H1 (cell line): ENCODE measurements at regions not wholly inside any gene's neighbourhood (a gene's known extent, or its start where the extent isn't known, plus 50 kb on each side); places are given as distances from the start of the nearest gene placed in this dataset.

ENCODE experiments used
- CTCF ChIA-PET: fragments of 300-600 bp; sonication (Branson Sonifier 250); formaldehyde crosslinking; loops from one replicate; lab custom pipeline; 2021; ENCODE audit not compliant: partially characterized antibody; lab: Charles Lee
- POLR2A ChIA-PET: fragments of 300-600 bp; sonication (Branson Sonifier 250); formaldehyde crosslinking; loops from one replicate; lab custom pipeline; 2021; ENCODE audit warnings: inconsistent platforms; ENCODE audit not compliant: partially characterized antibody; lab: Charles Lee
- DNase-seq, 2 experiments: peaks; one replicate each; pipeline versions ENCODE4 v3.0.0 to v3.0.0-alpha.2; 2010 to 2022; ENCODE audit warnings: low spot score in 2 of 2, low read depth in 1 of 2, mixed read lengths in 1 of 2
- FAIRE-seq: peaks from 2 replicates; lab custom pipeline; 2011; peaks lifted over from hg19 to GRCh38; lab: Jason Lieb, UNC
- H2AFZ ChIP-seq: 2 replicates; pipeline ENCODE4 v1.8.1; 2012; ENCODE audit warnings: low read length, inconsistent platforms
- H2AK5ac ChIP-seq: 2 replicates; pipeline ENCODE4 v1.6.1; 2013; ENCODE audit warnings: low read depth, low read length
- H2BK120ac ChIP-seq: replicated peaks from 2 replicates; pipeline ENCODE3; 2013; ENCODE audit warnings: low read depth, low read length, inconsistent platforms
- H2BK12ac ChIP-seq: 2 replicates; pipeline ENCODE4 v1.6.1; 2013; ENCODE audit warnings: low read depth, low read length
- H2BK15ac ChIP-seq: 2 replicates; pipeline ENCODE4 v1.6.1; 2013; ENCODE audit warnings: low read length
- H2BK20ac ChIP-seq: 2 replicates; pipeline ENCODE4 v1.6.1; 2013; ENCODE audit warnings: low read length
- H2BK5ac ChIP-seq: 2 replicates; pipeline ENCODE4 v1.6.1; 2013; ENCODE audit warnings: low read depth, low read length
- H3K14ac ChIP-seq: 2 replicates; pipeline ENCODE4 v1.6.1; 2013; ENCODE audit warnings: inconsistent platforms; ENCODE audit not compliant: insufficient read length
- H3K18ac ChIP-seq: 2 replicates; pipeline ENCODE4 v1.6.1; 2013; ENCODE audit warnings: low read length; ENCODE audit errors: extremely low read depth
- H3K23ac ChIP-seq: 2 replicates; pipeline ENCODE4 v1.6.1; 2013; ENCODE audit warnings: inconsistent platforms; ENCODE audit not compliant: insufficient read length
- H3K23me2 ChIP-seq: 2 replicates; pipeline ENCODE4 v1.6.1; 2013; ENCODE audit warnings: low read depth, low read length
- H3K27ac ChIP-seq: 2 replicates; pipeline ENCODE4 v1.6.1; 2011; ENCODE audit warnings: low read depth, low read length, inconsistent platforms
- H3K27me3 ChIP-seq, 4 experiments: replicated peaks in 1 of 4; 1 replicate in 1 of 4; 2 replicates in 3 of 4; pipeline versions ENCODE4 v1.6.1 to v1.8.1; 2011 to 2013; ENCODE audit warnings: low read length in 3 of 4, mild to moderate bottlenecking in 3 of 4, inconsistent platforms in 2 of 4, mixed read lengths in 2 of 4, moderate library complexity in 1 of 4; ENCODE audit not compliant: control insufficient read depth in 3 of 4, insufficient read depth in 3 of 4; ENCODE audit errors: extremely low read depth in 1 of 4
- H3K36me3 ChIP-seq, 4 experiments: 2 replicates each; pipeline versions ENCODE4 v1.6.1 to v1.8.1; 2011 to 2013; ENCODE audit warnings: mild to moderate bottlenecking in 4 of 4, low read length in 3 of 4, moderate library complexity in 2 of 4, control low read depth in 1 of 4, inconsistent platforms in 1 of 4; ENCODE audit not compliant: insufficient read depth in 4 of 4, control insufficient read depth in 2 of 4
- H3K4ac ChIP-seq: replicated peaks from 2 replicates; pipeline ENCODE3; 2013; ENCODE audit warnings: low read length, low read depth, mixed read lengths, inconsistent platforms; ENCODE audit not compliant: insufficient read length
- H3K4me1 ChIP-seq, 4 experiments: replicated peaks in 1 of 4; 1 replicate in 1 of 4; 2 replicates in 3 of 4; pipeline versions ENCODE4 v1.6.1 to v1.8.1; 2011 to 2013; ENCODE audit warnings: low read length in 3 of 4, inconsistent platforms in 2 of 4, mixed read lengths in 1 of 4; ENCODE audit not compliant: insufficient read depth in 4 of 4, control insufficient read depth in 3 of 4
- H3K4me2 ChIP-seq, 2 experiments: 2 replicates each; pipeline versions ENCODE4 v1.6.1 to v1.8.1; 2011 to 2013; ENCODE audit warnings: low read depth in 2 of 2, low read length in 2 of 2, control low read depth in 1 of 2, inconsistent platforms in 1 of 2, mild to moderate bottlenecking in 1 of 2; ENCODE audit not compliant: insufficient read depth in 1 of 2
- H3K4me3 ChIP-seq, 4 experiments: fragments of 200-600, 300-600 bp in 1 of 4; sonication (generic), shearing (Covaris generic), sonication (Bioruptor Twin) in 1 of 4; 2 replicates each; pipeline versions ENCODE4 v1.5.1 to v1.8.1; 2011 to 2016; ENCODE audit warnings: low read length in 4 of 4, low read depth in 3 of 4, control low read depth in 2 of 4, inconsistent platforms in 2 of 4, mild to moderate bottlenecking in 2 of 4, mixed read lengths in 1 of 4, moderate library complexity in 1 of 4; ENCODE audit not compliant: insufficient read depth in 2 of 4; ENCODE audit errors: extremely low read depth in 1 of 4
- H3K56ac ChIP-seq: replicated peaks from 2 replicates; pipeline ENCODE3; 2013; ENCODE audit warnings: low read depth, mild to moderate bottlenecking, mixed read lengths, low read length, inconsistent platforms; ENCODE audit not compliant: insufficient read length
- H3K79me1 ChIP-seq: 2 replicates; pipeline ENCODE4 v1.6.1; 2013; ENCODE audit warnings: low read depth, low read length, control low read depth
- H3K79me2 ChIP-seq, 2 experiments: 2 replicates each; pipeline versions ENCODE4 v1.6.1 to v1.8.1; 2012 to 2013; ENCODE audit warnings: low read length in 2 of 2, mild to moderate bottlenecking in 2 of 2, inconsistent platforms in 1 of 2; ENCODE audit not compliant: insufficient read depth in 2 of 2, control insufficient read depth in 1 of 2
- H3K9ac ChIP-seq, 4 experiments: replicated peaks in 1 of 4; 1 replicate in 1 of 4; 2 replicates in 3 of 4; pipeline versions ENCODE4 v1.6.1 to v1.8.1; 2011 to 2013; ENCODE audit warnings: low read depth in 3 of 4, low read length in 3 of 4, control low read depth in 2 of 4, mild to moderate bottlenecking in 2 of 4, moderate library complexity in 2 of 4, inconsistent platforms in 1 of 4; ENCODE audit errors: extremely low read depth in 1 of 4
- H3K9me3 ChIP-seq, 2 experiments: 2 replicates each; pipeline versions ENCODE4 v1.6.1 to v1.8.1; 2012 to 2013; ENCODE audit warnings: mild to moderate bottlenecking in 2 of 2, moderate library complexity in 2 of 2, control low read depth in 1 of 2, inconsistent platforms in 1 of 2, low read depth in 1 of 2, low read length in 1 of 2, mixed read lengths in 1 of 2; ENCODE audit not compliant: insufficient read depth in 2 of 2
- H4K20me1 ChIP-seq, 2 experiments: replicated peaks in 1 of 2; 2 replicates each; pipeline versions ENCODE3 to v1.8.1; 2011 to 2013; ENCODE audit warnings: inconsistent platforms in 2 of 2, low read length in 2 of 2, mild to moderate bottlenecking in 1 of 2; ENCODE audit not compliant: insufficient read depth in 2 of 2, control insufficient read depth in 1 of 2
- H4K5ac ChIP-seq: 2 replicates; pipeline ENCODE4 v1.6.1; 2013; ENCODE audit warnings: low read length, low read depth, mixed read lengths, inconsistent platforms; ENCODE audit not compliant: insufficient read length
- H4K8ac ChIP-seq: 2 replicates; pipeline ENCODE4 v1.8.0; 2013; ENCODE audit warnings: mild to moderate bottlenecking, moderate library complexity, low read length, inconsistent platforms; ENCODE audit not compliant: insufficient read depth; ENCODE audit errors: extremely low read depth
- H4K91ac ChIP-seq: replicated peaks from 2 replicates; pipeline ENCODE3; 2013; ENCODE audit warnings: low read length, mixed read lengths, inconsistent platforms; ENCODE audit not compliant: insufficient read length
- BRCA1 ChIP-seq: IDR thresholded peaks from 2 replicates; pipeline ENCODE4 v1.6.1; 2012; ENCODE audit warnings: low read depth, low read length, improper control_type of control experiment
- CBX5 ChIP-seq: fragments of 300-800, 300-1000 bp; sonication (generic); IDR thresholded peaks from 2 replicates; pipeline ENCODE4 v1.7.1; 2016; ENCODE audit warnings: antibody characterized with exemption, low read length, low read depth
- CEBPB ChIP-seq: IDR thresholded peaks from 2 replicates; pipeline ENCODE4 v1.6.1; 2012; ENCODE audit warnings: low read depth, low read length
- CHD2 ChIP-seq: IDR thresholded peaks from 2 replicates; pipeline ENCODE4 v1.6.1; 2012; ENCODE audit warnings: low read length, improper control_type of control experiment
- EP300 ChIP-seq, 2 experiments: IDR thresholded peaks; 1 replicate in 1 of 2; 2 replicates in 1 of 2; pipeline ENCODE4 v1.6.1; 2011 to 2012; ENCODE audit warnings: low read depth in 2 of 2, low read length in 2 of 2, mild to moderate bottlenecking in 2 of 2, borderline replicate concordance in 1 of 2, inconsistent platforms in 1 of 2, moderate library complexity in 1 of 2
- JUN ChIP-seq: IDR thresholded peaks from 2 replicates; pipeline ENCODE4 v1.6.1; 2011; ENCODE audit warnings: low read depth, mild to moderate bottlenecking, improper control_type of control experiment, low read length
- JUND ChIP-seq: IDR thresholded peaks from 2 replicates; pipeline ENCODE4 v1.6.1; 2011; ENCODE audit warnings: mild to moderate bottlenecking, improper control_type of control experiment, low read length
- RAD21 ChIP-seq, 2 experiments: IDR thresholded peaks in 1 of 2; conservative IDR thresholded peaks in 1 of 2; 2 replicates each; pipeline ENCODE4 v1.6.1; 2011; ENCODE audit warnings: low read depth in 2 of 2, low read length in 2 of 2, improper control_type of control experiment in 1 of 2, inconsistent platforms in 1 of 2, mild to moderate bottlenecking in 1 of 2, moderate library complexity in 1 of 2
- SP2 ChIP-seq: IDR thresholded peaks from 2 replicates; pipeline ENCODE4 v1.6.1; 2012; ENCODE audit warnings: mild to moderate bottlenecking, low read length, inconsistent platforms
- WGBS, 2 experiments: shearing (Covaris generic) in 1 of 2; methylation state at CpG; one replicate each; pipeline versions ENCODE4 v1.1.6 to v1.1.7; 2013 to 2015; ENCODE audit warnings: low lambda C conversion rate in 2 of 2, mixed read lengths in 2 of 2, inconsistent platforms in 1 of 2, low coverage in 1 of 2, missing lambda C conversion rate in 1 of 2; ENCODE audit not compliant: insufficient replicate concordance in 2 of 2, insufficient coverage in 1 of 2, insufficient read length in 1 of 2; ENCODE audit errors: extremely low coverage in 1 of 2, missing lambda C conversion rate in 1 of 2; 5-methylcytosine and 5-hydroxymethylcytosine counted together
- TF ChIP-seq, protein P1 (sequence below): IDR thresholded peaks from 2 replicates; pipeline ENCODE4 v1.6.1; 2012; ENCODE audit warnings: low read length, inconsistent platforms
- TF ChIP-seq, protein P2 (sequence below): IDR thresholded peaks from 2 replicates; pipeline ENCODE4 v1.6.1; 2011; ENCODE audit warnings: low read depth, mild to moderate bottlenecking, low read length; ENCODE audit not compliant: insufficient read depth

DNA sequence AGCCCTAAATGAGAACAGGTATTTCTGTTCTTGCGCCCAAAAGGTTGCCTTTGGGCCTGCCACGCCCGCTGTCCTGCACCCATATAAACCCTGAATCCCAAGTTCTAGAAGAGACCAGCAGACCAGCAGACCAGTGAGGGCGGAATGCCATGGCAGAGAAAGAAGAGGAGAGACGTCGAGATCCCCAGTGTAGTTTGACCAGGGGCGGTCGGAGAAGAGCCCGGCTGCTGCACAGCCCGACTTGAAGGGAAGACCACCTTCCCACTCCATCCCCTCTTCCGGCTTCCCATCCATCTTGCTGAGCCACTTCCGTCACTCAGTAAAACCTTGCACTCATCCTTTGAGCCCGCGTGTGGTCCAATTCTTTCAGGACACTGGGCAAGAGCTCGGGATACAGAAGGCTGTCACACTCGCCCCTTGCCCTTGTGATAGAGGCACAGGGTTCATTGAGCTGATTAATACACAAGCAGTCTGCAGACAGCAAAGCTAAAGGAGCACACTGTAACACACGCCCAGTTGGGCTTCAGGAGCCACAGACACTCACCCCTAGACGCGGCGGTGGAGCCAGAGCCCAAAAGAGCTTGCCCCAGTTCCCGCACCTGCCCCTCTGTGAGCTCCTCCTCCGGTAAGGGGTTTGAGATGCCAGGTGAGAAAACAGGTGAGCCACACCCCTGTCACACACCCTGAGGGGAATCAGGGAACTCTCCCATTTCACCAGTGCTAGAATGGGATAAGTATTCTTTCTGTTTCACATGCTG is 230.8 kb downstream of the PCDH10 start:
- DNase-seq (no peak), FAIRE-seq (no peak)
- no peaks in the 10 kb centered on the region for H3K79me2 ChIP-seq
- WGBS, 2 experiments = 94% methylated on average over 17 of the region's 22 CpGs; no CpG with 5 or more reads in 1 of the 2 experiments
- ChIA-PET CTCF (interaction anchor here (1.2 kb wide), 1 partner anchor 233 kb away, joined by 4 read pairs; no protein-coding TSS in a partner anchor), POLR2A (no interaction called here)
- H3K4ac ChIP-seq = no peak overlapping the region
- no peak overlapping the region for H2BK12ac ChIP-seq
- no peak overlapping the region for H2BK120ac ChIP-seq
- no peak overlapping the region for H3K4me3 ChIP-seq
- H4K8ac ChIP-seq = no peak overlapping the region; the same call in 1 of the 2 replicates
- no peak overlapping the region for H2BK20ac ChIP-seq
- no peaks in the 10 kb centered on the region for H3K4me1 ChIP-seq
- H3K14ac ChIP-seq = no peak overlapping the region
- H3K9ac ChIP-seq = no peak overlapping the region
- H3K18ac ChIP-seq = no peak overlapping the region
- H4K91ac ChIP-seq = no peak overlapping the region
- no peak overlapping the region for H2AFZ ChIP-seq
- H3K56ac ChIP-seq = no peak overlapping the region
- no peaks in the 10 kb centered on the region for H3K23me2 ChIP-seq
- H2BK5ac ChIP-seq = no peak overlapping the region
- H2BK15ac ChIP-seq = no peak overlapping the region
- no peaks in the 10 kb centered on the region for H4K20me1 ChIP-seq
- 0 out of 4 replicates have a peak, but pooled peaks cover 0 to 2% of the 10 kb centered on the region in 2 experiments for H3K9me3 ChIP-seq
- H4K5ac ChIP-seq = no peak overlapping the region
- no peaks in the 10 kb centered on the region for H3K27me3 ChIP-seq
- H3K36me3 ChIP-seq = no peaks in the 10 kb centered on the region
- H3K27ac ChIP-seq = no peak overlapping the region
- no peaks in the 10 kb centered on the region for H3K79me1 ChIP-seq
- no peak overlapping the region for H2AK5ac ChIP-seq
- no peak overlapping the region for H3K23ac ChIP-seq
- H3K4me2 ChIP-seq = no peak overlapping the region
- TF ChIP-seq CEBPB (no peak), RAD21 (IDR thresholded peaks at IDR 0.05 in 1 of 2, conservative IDR thresholded peaks at IDR 0.05 in 1 of 2; ENCODE audit: low read depth in 2 of 2, low read length in 2 of 2) (no peak), JUND (no peak), CBX5 (no peak), SP2 (no peak), EP300 (IDR thresholded peaks at IDR 0.05; ENCODE audit: borderline replicate concordance in 1 of 2, low read depth in 2 of 2, low read length in 2 of 2) (no peak), JUN (no peak), CHD2 (no peak), BRCA1 (no peak)
- TF ChIP-seq, protein P1, sequence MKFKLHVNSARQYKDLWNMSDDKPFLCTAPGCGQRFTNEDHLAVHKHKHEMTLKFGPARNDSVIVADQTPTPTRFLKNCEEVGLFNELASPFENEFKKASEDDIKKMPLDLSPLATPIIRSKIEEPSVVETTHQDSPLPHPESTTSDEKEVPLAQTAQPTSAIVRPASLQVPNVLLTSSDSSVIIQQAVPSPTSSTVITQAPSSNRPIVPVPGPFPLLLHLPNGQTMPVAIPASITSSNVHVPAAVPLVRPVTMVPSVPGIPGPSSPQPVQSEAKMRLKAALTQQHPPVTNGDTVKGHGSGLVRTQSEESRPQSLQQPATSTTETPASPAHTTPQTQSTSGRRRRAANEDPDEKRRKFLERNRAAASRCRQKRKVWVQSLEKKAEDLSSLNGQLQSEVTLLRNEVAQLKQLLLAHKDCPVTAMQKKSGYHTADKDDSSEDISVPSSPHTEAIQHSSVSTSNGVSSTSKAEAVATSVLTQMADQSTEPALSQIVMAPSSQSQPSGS = no peak
- TF ChIP-seq, protein P2, sequence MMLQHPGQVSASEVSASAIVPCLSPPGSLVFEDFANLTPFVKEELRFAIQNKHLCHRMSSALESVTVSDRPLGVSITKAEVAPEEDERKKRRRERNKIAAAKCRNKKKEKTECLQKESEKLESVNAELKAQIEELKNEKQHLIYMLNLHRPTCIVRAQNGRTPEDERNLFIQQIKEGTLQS = no peak
